Upper lobe of left lung (tissue), 4 donors: ENCODE measurements at regions not wholly inside any gene's neighbourhood (a gene's known extent, or its start where the extent isn't known, plus 50 kb on each side); places are given as distances from the start of the nearest gene placed in this dataset.

Experiments
- CTCF ChIP-seq, 6 experiments: fragments of 450-650 bp in 4 of 6; fragments of 200-600 bp in 2 of 6; sonication (generic) in 2 of 6; IDR thresholded peaks; one replicate each; pipeline ENCODE4 v1.5.1; 2016 to 2019; ENCODE audit warnings: antibody characterized with exemption in 6 of 6
- EP300 ChIP-seq, 4 donors: sonication (generic); formaldehyde crosslinking; IDR thresholded peaks; one replicate each; pipeline ENCODE4 v1.5.1; 2017; ENCODE audit warnings: antibody characterized with exemption in 4 of 4, control low read depth in 2 of 4
- POLR2A ChIP-seq, 4 donors: fragments of 450-650 bp; IDR thresholded peaks; one replicate each; pipeline ENCODE4 v1.5.1; 2016 to 2017; ENCODE audit warnings: antibody characterized with exemption in 4 of 4, mild to moderate bottlenecking in 2 of 4
- POLR2AphosphoS5 ChIP-seq, 2 donors: sonication (generic); formaldehyde crosslinking; IDR thresholded peaks; one replicate each; pipeline ENCODE4 v1.5.1; 2017; ENCODE audit warnings: antibody characterized with exemption in 2 of 2

- TF ChIP-seq CTCF (IDR thresholded peaks at IDR 0.05), result no peak
- no peak for TF ChIP-seq POLR2AphosphoS5 (IDR thresholded peaks at IDR 0.05)
- no peak for TF ChIP-seq POLR2A (IDR thresholded peaks at IDR 0.05)
- TF ChIP-seq EP300 (IDR thresholded peaks at IDR 0.05), result no peak
These were observed 105.2 kb downstream of the C16orf95 start for GRCh38 chr16:87212026-87212425.
